ENCODE measurements at regions not wholly inside any gene's neighbourhood (a gene's known extent, or its start where the extent isn't known, plus 50 kb on each side); places are given as distances from the start of the nearest gene placed in this dataset.
"Not testable (repeated sequence)": the region's sequence is repeated elsewhere in the genome, so short reads cannot be mapped to it uniquely, and the experiment has no call there.

DNA sequence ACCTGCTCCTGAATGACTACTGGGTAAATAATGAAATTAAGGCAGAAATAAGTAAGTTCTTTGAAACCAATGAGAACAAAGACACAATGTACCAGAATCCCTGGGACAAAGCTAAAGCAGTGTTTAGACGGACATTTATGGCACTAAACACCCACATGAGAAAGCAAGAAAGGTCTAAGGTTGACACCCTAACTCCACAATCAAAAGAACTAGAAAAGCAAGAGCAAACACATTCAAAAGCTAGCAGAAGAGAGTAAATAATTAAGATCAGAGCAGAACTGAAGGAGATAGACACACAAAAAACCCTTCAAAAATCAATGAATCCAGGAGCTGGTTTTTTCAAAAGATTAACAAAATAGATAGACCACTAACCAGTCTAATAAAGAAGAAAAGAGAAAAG is 203.2 kb upstream of the LRRC61 start:
- H3K4me1 Mint-ChIP-seq, H3K27ac Mint-ChIP-seq, H3K9me3 Mint-ChIP-seq, H3K36me3 Mint-ChIP-seq, DNase-seq, H3K4me3 Mint-ChIP-seq: not testable (repeated sequence)
- peaks cover 1 to 11% (median 4%) of the 10 kb centered on the region in 3 donors for H3K27me3 Mint-ChIP-seq (ENCODE audit: low read depth in 3 of 3)

DNA sequence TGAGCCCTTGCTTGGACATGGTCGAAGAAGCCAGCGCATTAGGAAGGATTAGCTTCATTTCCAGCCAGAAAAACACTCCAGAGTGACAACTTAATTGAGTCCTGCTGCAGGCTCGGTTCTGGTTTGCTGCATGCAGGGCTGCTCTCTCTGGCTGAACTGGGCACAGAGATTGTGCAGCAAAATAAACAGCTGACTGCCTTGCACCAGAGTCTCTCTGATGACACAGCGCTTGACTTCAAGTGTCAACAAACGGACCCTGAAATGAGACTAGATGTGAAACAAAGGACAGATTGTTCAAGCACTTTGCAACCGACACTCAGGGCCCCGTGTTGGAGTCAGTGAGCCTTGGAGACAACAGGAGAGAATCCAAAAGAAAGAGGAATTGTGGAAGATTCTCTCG is 197.3 kb upstream of the LRRC61 start:
- H3K27me3 Mint-ChIP-seq (ENCODE audit: low read depth in 3 of 3); DNase-seq; H3K4me1 Mint-ChIP-seq; H3K9me3 Mint-ChIP-seq; H3K27ac Mint-ChIP-seq; H3K36me3 Mint-ChIP-seq; H3K4me3 Mint-ChIP-seq: not testable (repeated sequence)

DNA sequence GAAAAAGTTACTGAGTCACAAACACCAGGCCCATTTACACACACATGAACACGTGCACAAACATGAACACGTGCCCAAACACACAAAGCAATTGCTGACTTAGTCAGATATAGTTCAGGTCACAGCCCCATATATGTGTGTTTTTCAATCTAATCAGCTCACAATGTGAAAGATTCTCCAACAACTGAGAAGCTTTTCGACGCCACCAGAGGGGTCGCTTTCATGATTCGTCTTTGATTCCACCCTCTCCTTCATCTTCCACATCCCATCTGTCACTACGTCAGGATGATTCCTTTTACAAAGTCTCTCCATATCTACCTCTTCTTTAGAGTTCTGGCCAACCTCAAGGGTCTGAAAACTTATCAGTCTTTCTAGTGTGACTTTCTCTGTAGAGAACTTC is 188.7 kb upstream of the LRRC61 start:
- not testable (repeated sequence) for H3K4me3 Mint-ChIP-seq; H3K36me3 Mint-ChIP-seq; H3K27me3 Mint-ChIP-seq (ENCODE audit: low read depth in 3 of 3)

DNA sequence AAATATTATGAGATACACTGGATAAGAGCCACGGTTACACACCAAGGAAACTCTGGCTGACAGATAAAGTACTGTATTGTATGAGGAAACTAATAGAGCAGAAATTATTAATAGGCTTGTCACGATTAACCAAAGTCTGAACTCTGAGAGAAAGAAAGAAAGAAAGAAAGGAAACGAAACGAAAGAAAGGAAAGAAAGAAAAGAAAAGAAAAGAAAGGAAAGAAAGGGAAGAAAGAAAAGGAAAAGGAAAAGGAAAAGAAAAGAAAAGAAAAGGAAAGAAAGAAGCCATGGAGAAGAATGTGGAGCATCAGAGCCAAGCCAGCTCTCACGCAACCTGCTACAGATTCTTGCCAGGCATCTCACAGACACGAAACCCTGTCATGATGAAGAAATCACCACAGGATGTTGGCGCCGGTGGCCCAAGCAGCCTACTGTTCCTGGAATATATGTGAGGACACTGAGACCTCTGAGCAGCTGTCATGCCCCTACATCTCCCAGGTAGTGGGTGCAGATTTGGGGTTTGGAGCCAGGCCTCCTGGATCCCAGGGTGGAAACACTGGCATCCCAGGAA is 187.4 kb upstream of the LRRC61 start:
- H3K9me3 Mint-ChIP-seq; H3K36me3 Mint-ChIP-seq; H3K27me3 Mint-ChIP-seq (ENCODE audit: low read depth in 3 of 3); H3K4me1 Mint-ChIP-seq; DNase-seq; H3K4me3 Mint-ChIP-seq; H3K27ac Mint-ChIP-seq: not testable (repeated sequence)

More for the DNA sequence above, 188.7 kb upstream of the LRRC61 start:
- DNase-seq, H3K9me3 Mint-ChIP-seq, H3K27ac Mint-ChIP-seq, H3K4me1 Mint-ChIP-seq: not testable (repeated sequence)

DNA sequence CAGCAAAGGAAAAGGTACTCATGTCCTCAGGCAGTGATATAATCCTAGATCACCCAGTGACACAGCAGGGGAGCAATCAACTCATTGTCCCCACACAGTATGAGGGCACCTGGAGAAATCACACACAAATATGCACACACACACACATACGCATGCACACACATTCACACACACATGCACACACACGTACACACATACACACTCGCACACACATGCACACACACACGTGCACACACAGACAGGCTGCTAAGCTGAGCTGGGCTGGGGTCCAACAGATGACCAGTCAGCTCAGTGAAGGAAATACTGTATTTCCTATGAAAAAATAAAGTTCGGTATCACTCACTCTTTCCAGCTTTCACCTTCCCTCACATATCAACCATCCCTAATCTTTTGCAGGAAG is 183.3 kb upstream of the LRRC61 start:
- H3K27ac Mint-ChIP-seq; H3K4me1 Mint-ChIP-seq; H3K27me3 Mint-ChIP-seq (ENCODE audit: low read depth in 3 of 3); H3K4me3 Mint-ChIP-seq; H3K36me3 Mint-ChIP-seq; DNase-seq; H3K9me3 Mint-ChIP-seq: not testable (repeated sequence)

DNA sequence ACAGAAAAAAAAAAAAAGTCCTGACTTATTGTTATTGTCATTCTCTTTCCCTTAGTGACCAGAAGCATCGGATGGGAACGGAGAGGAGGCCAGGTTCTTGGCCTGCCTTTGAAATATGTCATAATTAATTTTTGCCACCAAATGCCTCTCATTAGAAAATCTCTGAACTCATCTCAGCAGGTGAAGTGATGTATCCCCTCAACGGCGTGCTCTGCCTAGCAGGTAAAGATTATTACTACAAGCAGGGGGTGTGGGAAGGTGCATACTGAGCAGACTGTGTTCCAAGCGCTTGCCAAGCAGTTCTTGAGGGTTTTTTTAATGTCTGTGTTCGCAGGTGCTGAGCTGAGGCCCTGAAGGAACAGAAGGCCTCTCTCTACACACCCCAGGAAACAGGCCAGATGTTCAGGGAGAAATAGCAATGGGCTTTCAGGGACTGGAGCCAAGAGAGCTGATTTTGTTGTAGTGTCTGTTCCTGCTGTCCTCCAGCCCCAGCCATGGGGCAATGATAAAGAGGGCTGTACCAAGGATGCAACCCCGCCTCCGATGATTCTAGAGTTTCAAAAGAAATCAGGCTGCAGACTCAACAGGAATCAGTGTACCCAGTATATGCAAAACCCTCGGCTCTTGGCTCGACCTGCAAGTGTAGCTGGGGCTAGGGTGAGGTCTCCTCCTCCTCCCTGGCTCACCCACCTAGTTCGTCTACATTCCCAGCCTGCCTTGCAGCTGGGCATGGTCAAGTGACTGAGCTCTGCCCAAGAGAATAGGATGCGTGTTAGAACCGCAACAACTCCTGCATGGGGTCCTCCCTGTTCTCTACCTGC is 181.4 kb upstream of the LRRC61 start:
- not testable (repeated sequence) for H3K36me3 Mint-ChIP-seq; H3K4me3 Mint-ChIP-seq; H3K27ac Mint-ChIP-seq; H3K27me3 Mint-ChIP-seq (ENCODE audit: low read depth in 3 of 3); H3K9me3 Mint-ChIP-seq; DNase-seq; H3K4me1 Mint-ChIP-seq

DNA sequence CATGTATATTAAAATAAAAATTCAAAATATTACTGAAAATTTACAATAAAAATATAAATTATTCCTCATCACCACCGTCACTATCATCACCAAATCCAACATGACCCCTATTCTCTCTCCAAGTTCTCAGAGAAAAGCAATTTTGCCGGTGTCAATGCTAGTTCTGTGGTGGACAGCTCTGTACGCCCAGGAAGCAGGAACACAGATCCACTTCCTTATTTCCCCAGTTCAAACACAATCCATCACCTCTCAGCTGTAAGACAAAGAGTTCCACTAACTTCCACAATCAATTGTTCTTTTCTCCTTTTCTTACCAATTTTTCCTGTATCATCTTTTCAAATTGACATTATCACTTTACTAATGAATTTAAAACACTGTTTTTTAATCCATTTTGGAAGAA is 177.0 kb upstream of the LRRC61 start:
- DNase-seq; H3K9me3 Mint-ChIP-seq; H3K4me3 Mint-ChIP-seq; H3K4me1 Mint-ChIP-seq; H3K27me3 Mint-ChIP-seq (ENCODE audit: low read depth in 3 of 3); H3K36me3 Mint-ChIP-seq; H3K27ac Mint-ChIP-seq: not testable (repeated sequence)

DNA sequence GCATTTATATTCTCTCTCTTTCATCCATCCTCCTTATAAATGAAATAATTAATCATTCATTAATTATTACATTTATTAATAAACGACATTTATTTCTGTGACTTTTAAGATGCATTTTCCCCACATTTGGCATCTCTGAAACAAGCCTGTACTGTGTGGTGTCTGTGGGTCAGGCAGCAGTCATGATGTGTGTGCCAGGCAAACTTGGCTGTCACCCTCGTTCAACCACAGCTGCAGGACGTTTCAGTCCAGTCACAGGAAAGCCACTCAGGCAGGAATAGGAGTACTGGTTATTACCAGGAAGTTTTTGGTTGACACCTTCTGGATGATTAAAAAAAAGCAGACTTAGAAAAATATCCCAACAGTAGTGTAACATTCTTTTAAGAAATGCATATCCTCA is 175.6 kb upstream of the LRRC61 start:
- not testable (repeated sequence) for H3K4me1 Mint-ChIP-seq; H3K27me3 Mint-ChIP-seq (ENCODE audit: low read depth in 3 of 3); H3K27ac Mint-ChIP-seq; DNase-seq; H3K4me3 Mint-ChIP-seq; H3K9me3 Mint-ChIP-seq; H3K36me3 Mint-ChIP-seq

DNA sequence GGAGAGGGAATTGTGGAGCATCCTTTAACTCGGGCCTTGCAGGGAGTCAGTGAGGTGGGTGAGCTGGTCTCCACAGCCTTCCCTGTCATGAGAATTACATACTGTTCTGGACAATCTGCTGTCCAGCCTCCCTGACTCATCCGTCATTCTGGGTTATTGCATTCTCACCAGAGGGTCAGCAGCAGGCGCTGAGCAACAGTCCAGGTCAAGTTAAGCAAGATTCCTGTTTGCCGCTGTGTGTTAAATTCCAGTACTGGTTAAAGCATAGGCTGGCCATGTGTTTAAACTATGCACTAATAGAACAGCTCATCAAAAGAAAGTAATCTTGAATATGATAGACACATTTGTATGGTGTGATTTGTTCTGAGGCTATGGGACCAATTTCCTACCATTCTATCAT is 167.1 kb upstream of the LRRC61 start:
- H3K27me3 Mint-ChIP-seq (ENCODE audit: low read depth in 3 of 3); H3K27ac Mint-ChIP-seq; H3K9me3 Mint-ChIP-seq; H3K4me1 Mint-ChIP-seq; DNase-seq; H3K4me3 Mint-ChIP-seq; H3K36me3 Mint-ChIP-seq: not testable (repeated sequence)

DNA sequence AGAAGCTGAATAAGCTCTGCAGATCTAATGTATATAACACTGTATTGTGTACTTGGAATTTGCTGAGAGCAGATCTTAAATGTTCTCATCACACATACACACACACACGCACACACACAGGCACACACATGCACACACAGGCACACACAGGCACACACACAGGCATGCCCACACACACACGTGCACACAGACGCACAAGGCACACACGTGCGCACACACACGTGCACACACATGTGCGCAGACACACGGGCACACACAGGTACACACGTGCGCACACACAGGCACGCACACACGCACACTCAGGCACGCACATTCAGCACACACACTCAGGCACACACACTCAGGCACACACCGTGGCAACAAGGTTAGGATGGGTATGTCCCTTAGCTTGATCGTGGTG is 164.5 kb upstream of the LRRC61 start:
- not testable (repeated sequence) for H3K27ac Mint-ChIP-seq; H3K4me3 Mint-ChIP-seq; H3K4me1 Mint-ChIP-seq; H3K36me3 Mint-ChIP-seq; DNase-seq; H3K27me3 Mint-ChIP-seq (ENCODE audit: low read depth in 3 of 3); H3K9me3 Mint-ChIP-seq

DNA sequence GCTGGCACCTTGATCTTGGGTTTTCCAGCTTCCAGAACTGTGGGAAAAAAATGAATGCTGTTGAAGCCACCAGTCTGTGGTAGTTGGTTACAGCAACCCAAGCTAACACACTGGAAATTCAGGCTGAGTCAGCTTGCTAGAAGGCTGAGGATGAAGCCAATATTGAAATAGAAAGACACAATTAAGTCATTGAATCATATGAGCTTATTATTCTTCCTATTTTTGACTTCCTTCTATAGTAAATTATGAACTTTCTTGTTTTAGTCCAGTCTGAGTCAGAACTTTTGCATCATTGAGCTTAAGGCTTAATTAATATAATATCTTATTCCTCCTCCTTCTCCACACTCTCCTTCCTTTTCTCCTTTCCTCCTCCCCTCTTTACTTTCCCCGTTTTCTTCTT is 153.6 kb upstream of the LRRC61 start:
- not testable (repeated sequence) for DNase-seq; H3K36me3 Mint-ChIP-seq; H3K27ac Mint-ChIP-seq; H3K4me1 Mint-ChIP-seq; H3K27me3 Mint-ChIP-seq (ENCODE audit: low read depth in 3 of 3); H3K9me3 Mint-ChIP-seq; H3K4me3 Mint-ChIP-seq

DNA sequence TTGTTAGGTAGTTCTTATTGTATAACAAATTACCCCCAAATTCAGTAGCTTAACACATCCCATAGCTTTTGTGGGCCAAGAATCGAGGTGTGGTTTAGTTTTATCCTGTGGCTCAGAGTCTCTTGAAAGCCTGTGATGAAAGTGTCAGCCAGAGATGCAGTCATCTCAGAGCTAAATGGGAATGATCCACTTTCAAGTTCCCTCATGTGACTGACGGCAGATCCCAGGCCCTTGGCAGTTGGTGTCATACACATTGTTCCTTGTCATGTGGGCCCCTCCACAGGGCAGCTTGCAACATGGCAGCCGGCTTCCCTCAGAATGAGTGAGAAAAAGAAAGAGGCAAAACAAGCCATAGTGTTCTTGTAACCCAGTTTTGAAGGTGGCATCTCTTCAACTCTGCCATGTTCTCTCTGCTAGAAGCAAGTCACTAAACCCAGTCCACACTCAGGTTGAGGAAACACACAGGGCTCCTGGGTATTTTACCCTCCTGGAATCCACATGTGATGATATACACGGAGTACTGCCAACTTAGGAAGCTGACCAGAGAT is 153.1 kb upstream of the LRRC61 start:
- H3K27me3 Mint-ChIP-seq (ENCODE audit: low read depth in 3 of 3); H3K4me1 Mint-ChIP-seq; H3K27ac Mint-ChIP-seq; DNase-seq; H3K9me3 Mint-ChIP-seq; H3K4me3 Mint-ChIP-seq; H3K36me3 Mint-ChIP-seq: not testable (repeated sequence)

DNA sequence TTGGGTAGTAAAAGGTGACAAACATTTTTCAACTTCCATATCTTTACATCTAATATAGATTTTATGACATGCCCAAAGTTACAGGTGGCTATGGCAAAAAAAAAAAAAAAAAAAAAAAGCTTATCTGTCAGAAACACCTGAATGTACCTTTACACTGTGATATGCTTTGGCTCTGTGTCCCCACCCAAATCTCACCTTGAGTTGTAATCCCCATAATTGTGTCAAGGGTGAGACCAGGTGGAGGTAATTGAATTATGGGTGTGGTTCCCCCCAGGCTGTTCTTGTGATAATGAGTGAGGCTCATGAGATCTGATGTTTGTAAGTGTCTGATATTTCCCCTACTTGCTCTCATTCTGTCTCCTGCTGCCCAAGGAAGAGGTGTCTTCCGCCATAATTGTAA is 139.6 kb upstream of the LRRC61 start:
- not testable (repeated sequence) for H3K36me3 Mint-ChIP-seq; H3K27ac Mint-ChIP-seq; H3K27me3 Mint-ChIP-seq (ENCODE audit: low read depth in 3 of 3); H3K9me3 Mint-ChIP-seq; H3K4me1 Mint-ChIP-seq; H3K4me3 Mint-ChIP-seq; DNase-seq

DNA sequence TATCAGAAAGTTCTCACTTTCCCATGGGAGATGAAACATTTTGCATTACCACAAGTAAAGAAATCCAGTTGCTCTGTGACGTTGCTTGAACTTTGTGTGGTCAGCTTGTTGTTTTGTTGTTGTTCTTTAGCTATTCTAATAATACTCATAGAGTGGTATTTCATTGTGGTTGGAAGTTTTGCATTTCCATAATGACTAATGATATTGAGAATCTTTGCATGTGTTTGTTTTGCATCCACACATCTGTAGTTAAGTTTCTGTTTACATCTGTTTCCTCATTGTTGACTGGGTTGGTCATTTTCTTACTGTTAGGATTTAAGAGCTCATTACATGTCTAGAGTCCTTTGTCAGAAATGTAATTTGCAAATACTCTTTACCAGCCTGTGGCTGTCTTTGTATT is 133.2 kb upstream of the LRRC61 start:
- not testable (repeated sequence) for H3K27me3 Mint-ChIP-seq (ENCODE audit: low read depth in 3 of 3); DNase-seq; H3K36me3 Mint-ChIP-seq; H3K4me1 Mint-ChIP-seq; H3K9me3 Mint-ChIP-seq; H3K27ac Mint-ChIP-seq; H3K4me3 Mint-ChIP-seq

DNA sequence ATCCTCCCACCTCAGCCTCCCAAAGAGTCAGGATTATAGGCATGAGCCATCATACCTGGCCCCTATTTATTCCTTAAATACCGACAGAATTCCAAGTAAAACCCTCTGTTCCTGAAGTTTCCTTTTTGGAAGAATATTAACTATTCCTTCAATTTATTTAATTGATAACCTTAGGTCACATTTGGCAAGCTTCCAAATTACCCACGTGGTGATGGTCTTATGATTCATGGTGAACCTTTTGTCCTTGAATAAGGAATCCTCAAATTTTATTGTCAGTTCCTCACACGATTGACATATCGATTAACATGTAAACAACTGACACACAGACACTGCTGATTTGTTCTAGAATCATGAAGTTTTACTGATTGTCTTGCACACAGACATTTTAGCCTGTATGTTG is 130.6 kb upstream of the LRRC61 start:
- not testable (repeated sequence) for H3K4me1 Mint-ChIP-seq; H3K27me3 Mint-ChIP-seq (ENCODE audit: low read depth in 3 of 3); H3K27ac Mint-ChIP-seq; H3K9me3 Mint-ChIP-seq; H3K36me3 Mint-ChIP-seq; H3K4me3 Mint-ChIP-seq; DNase-seq

Measured in immature natural killer cell (primary cell).